ENCODE measurements at regions not wholly inside any gene's neighbourhood (a gene's known extent, or its start where the extent isn't known, plus 50 kb on each side); places are given as distances from the start of the nearest gene placed in this dataset.
"Not testable (repeated sequence)": the region's sequence is repeated elsewhere in the genome, so short reads cannot be mapped to it uniquely, and the experiment has no call there.

- DNase-seq (ENCODE audit: low read depth), result peak; percentile 17
Measured at GRCh38 chr7:104956753-104957450, 57.1 kb upstream of the KMT2E start.

- DNase-seq (ENCODE audit: low read depth), result no peak
Measured at GRCh38 chr7:104958371-104958865, 55.6 kb upstream of the KMT2E start.

- DNase-seq (ENCODE audit: low read depth), result not testable (repeated sequence)
Measured at GRCh38 chr7:104959483-104959882, 54.5 kb upstream of the KMT2E start.

GRCh38 chr7:104960741-104961448, 53.1 kb upstream of the KMT2E start:
- DNase-seq (ENCODE audit: low read depth), result no peak

- no peak for DNase-seq (ENCODE audit: low read depth)
Measured at GRCh38 chr7:104961821-104962220, 52.2 kb upstream of the KMT2E start.

GRCh38 chr7:104962781-104963180, 51.2 kb upstream of the KMT2E start:
- no peak for DNase-seq (ENCODE audit: low read depth)

GRCh38 chr7:104963378-104963990, 50.5 kb upstream of the KMT2E start:
- no peak for DNase-seq (ENCODE audit: low read depth)

- DNase-seq (ENCODE audit: low read depth), result no peak
Measured at GRCh38 chr7:104963991-104964385, 50.0 kb upstream of the KMT2E start.

All from stimulated activated CD8-positive, alpha-beta memory T cell treated with anti-CD3 and anti-CD28 coated beads, Interleukin-12 subunit alpha, Interleukin-12 subunit beta, amount 100 ng/mL, for 1 hour (primary cell).